GM21737 (cell line): ENCODE measurements at regions not wholly inside any gene's neighbourhood (a gene's known extent, or its start where the extent isn't known, plus 50 kb on each side); places are given as distances from the start of the nearest gene placed in this dataset.

Source experiments
- ATAC-seq: cut with Tn5 transposase; IDR thresholded peaks from one replicate; pipeline ENCODE4 v1.9.1; 2021; ENCODE audit warnings: mild to moderate bottlenecking, moderate library complexity; ENCODE audit not compliant: unreplicated experiment

GRCh38 chr6:2434116-2434515, 188.7 kb upstream of the GMDS start:
- no peak for ATAC-seq

DNA sequence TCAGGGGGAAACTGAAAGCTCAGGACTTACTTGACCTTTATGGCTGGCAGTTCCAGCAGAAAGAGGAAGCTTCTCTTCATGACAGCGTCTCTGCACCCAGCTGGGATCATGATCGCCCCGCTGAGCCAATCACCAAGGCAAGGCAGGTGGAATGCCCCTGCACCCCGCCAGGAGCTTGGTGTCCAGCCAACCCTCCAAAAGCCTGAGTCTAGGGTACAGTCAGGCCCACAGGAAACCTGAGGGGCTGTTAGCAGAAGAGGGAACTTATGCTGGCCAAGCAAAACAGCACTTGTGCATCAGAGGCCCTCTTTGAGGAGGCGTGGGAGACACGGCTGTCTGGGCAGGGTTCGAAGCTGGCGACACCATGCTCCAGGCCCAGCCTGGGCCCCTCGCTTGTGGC, 188.3 kb upstream of the GMDS start:
- no peak for ATAC-seq

DNA sequence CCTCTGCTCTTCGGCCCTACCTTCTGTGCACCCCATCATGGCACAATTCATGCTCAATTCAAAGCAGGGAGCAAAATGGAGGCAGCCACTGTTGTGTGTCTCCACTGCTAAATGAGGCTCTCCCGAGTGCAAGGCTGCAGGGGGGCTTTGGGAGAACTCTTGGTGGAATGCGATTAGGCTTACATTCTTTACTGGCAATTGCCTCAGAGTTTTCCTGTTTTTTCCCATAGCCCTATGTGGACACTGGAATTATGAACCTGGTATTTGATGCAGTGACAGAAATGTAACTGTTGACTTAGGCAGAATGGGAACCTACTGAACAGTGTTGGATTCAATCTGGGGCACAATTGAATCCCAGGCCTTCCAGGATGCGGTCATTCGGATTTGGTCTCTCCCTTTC, 187.9 kb upstream of the GMDS start:
- ATAC-seq: no peak

GRCh38 chr6:2432292-2432691, 186.9 kb upstream of the GMDS start:
- no peak for ATAC-seq

GRCh38 chr6:2430612-2431011, 185.2 kb upstream of the GMDS start:
- no peak for ATAC-seq

DNA sequence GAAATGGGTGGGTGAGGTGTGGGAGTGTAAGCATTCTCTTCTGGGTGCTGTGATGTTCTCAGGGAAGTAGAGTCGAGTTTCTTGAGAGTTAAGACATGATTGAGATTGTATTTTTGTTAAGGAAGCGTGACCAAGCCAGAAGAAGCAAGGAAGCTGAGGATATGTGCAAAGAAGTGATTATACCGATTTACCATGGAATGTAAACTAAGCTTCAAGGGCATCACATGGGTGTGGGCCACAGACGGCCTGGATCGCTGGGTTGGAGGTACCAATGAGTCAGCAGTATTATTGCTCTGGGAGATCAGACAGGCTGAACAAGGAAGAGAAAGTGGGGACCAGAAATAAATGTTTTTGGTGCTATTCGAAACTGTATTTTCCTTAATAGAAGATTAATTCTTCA, 184.1 kb upstream of the GMDS start:
- no peak for ATAC-seq

- ATAC-seq: no peak
Measured at GRCh38 chr6:2429032-2429431, 183.6 kb upstream of the GMDS start.

GRCh38 chr6:2426561-2427340, 181.3 kb upstream of the GMDS start:
- no peak for ATAC-seq

DNA sequence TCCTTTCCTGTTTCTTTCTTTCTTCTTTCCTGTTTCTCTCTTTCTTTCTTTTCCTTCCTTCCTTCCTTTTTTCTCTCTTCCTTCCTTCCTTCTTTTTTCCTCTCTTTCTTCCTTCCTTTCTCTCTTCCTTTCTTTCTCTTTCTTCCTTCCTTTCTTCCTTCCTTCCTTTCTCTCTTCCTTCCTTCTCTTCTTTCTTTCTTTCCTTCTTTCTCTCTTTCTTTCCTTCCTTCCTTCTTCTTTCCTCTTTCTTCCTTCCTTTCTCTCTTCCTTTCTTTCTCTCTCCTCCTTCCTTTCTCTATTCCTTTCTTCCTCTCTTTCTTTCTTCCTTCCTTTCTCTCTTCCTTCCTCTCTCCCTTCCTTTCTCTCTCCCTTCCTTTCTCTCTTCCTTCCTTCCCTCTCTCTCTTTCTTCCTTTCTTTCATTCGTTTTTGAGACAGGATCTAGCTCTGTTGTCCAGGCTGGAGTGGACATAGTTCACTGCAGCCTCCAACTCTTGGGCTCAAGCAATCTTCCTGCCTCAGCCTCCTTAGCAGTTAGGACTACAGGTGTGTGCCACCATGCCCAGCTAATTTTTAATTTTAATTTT, 170.8 kb upstream of the GMDS start:
- no peak for ATAC-seq

DNA sequence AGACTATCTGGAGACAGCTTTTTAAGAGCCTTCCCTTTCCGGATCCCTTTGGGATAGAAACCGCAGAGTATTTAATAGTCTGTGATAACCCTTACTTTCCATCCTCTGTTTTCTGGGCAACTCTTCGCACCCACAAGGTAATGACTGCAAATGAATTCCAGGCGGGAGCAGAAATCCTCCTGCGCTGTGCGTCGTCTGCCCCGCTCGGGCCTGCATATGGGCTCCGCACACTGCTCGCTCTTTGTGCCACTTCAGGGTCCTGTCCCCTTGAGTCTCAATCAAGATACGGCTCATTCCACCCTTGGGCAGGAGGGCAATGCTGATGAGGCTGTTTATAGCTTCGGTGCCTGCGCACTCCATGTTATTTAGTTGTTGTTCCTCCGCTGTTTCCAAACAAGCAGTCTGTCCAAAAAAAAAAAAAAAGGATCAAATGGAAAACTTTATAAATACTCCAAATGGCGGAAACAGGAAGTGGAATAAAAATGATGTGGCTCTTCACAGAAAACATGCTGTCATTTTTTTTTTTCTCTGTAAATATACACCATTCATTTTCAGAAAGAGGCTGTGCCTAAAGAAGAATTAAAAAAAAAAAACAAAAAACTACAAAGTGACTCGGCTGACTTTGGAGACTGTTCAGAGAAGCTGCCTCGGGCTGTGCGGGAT, 169.6 kb upstream of the GMDS start:
- no peak for ATAC-seq

DNA sequence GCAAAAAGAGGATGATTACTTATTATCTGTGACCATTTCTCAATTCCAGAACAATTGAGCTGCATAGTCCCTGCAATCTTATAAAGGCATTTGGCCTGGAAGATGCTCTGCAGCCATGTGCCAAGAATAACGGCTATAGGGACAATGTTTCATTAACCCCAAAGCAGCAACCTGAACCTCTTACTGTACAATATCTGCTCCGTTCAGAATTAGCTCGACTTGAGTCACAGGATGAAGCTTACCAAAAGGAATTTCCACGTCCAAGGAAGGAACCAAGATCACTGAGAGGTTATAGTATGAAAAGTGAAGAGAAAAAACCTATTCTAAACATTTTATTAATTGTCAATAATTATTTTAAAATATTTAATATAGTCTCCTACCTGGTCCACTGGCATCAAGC, 167.3 kb upstream of the GMDS start:
- no peak for ATAC-seq

DNA sequence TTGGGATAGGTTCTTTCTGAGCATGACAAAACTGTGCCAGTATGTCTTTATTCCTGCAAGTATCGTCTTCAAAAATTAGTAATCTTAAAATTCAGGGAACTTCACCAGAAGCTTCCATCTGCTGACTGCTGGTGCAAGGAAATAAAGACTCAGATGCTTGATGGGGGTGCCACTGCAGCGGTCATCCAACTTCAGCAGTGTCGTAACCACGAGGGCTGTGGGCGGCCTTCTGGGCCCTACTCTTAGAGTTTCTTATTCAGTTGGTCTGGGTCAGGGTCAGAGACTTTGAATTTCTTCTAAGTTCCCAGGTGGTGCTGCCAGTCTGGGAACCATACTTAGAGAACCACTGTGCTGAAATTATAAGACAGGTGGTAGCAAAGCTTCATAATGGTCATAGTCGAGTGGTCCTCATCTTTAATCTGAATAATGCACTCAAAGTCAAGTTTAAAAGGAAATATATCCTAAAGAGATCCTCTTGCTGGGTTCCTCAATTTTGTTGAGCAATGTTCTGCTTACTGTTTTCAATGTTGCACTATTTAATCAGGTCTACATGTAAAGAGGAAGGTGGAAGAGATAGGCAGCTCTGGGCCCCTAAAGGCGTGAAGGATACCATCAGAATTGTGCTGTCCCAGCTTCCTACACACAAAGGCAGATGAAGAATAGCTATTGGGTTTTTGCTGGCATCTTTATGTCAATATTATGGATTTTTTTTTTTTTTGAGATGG, 165.4 kb upstream of the GMDS start:
- ATAC-seq: no peak

GRCh38 chr6:2407525-2407924, 162.1 kb upstream of the GMDS start:
- ATAC-seq: no peak

- no peak for ATAC-seq
Measured at GRCh38 chr6:2404211-2404929, 159.0 kb upstream of the GMDS start.

DNA sequence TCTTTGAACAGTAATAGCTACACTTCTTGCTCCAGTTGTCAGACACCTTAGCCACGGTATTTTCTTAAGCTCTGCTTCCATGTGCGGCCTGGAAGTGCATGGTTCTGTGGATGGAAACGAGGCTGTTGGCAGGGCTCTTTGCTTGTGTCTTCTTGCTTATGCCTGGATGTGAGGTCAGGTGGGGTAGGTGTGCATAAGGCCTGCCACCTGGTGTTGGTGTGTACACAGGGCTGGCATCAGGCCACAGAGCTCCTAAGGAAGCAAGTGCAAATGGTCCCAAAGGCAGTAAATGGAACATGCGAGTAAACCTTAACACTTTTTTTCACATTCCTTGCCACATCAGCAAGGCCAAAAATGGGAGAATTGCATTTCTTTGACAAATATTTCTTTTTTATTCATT, 158.1 kb upstream of the GMDS start:
- ATAC-seq: no peak

- ATAC-seq: no peak
Measured at GRCh38 chr6:2396846-2397630, 151.6 kb upstream of the GMDS start.

GRCh38 chr6:2396042-2396657, 150.7 kb upstream of the GMDS start:
- ATAC-seq: no peak

DNA sequence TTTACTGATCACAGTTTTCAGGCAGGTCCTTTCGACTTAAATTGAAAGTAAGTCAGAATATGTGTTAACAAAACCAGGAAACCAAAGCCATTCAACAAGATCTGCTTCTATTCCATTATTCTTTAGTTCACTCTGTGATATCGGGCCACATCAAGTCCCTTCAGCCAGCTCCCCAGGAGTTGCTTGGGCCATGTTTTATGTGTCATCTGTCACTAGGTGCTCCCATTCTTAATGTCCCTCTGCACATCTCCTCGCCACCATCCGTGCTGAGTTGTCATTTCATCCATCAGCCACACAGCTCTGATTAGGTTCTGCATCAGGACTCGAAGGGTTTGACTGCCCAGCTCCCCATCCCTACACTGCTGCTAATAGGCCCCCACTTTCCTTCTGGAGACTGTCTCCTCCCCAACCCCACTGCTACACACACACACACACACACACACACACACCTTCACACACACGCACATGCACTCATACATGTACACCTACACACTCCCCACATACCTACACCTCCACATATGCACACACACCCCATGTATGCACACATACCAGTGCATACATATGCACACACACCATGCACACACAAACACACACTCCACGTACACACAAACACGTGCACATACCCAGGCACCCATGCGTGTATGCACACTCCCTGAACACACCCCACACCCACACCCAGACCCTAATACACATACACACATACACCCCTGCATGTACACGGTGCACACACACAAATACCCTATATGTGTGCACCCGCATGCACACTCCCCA, 143.3 kb upstream of the GMDS start:
- no peak for ATAC-seq

DNA sequence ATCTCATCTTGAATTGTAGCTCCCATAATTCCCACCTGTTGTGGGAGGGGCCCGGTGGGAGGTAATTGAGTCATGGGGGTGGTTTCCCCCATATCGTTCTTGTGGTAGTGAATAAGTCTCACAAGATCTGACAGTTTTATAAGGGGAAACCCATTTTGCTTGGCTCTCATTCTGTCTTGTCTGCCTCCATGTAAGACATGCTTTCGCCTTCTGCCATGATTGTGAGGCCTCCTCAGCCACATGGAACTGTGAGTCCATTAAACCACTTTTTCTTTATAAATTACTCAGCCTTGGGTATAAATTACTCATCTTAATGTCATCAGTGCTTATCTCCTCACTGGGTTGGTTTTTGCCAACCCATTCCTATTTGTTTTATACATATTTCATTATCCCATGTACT, 142.0 kb upstream of the GMDS start:
- no peak for ATAC-seq
